ENCODE measurements at regions not wholly inside any gene's neighbourhood (a gene's known extent, or its start where the extent isn't known, plus 50 kb on each side); places are given as distances from the start of the nearest gene placed in this dataset.

DNA sequence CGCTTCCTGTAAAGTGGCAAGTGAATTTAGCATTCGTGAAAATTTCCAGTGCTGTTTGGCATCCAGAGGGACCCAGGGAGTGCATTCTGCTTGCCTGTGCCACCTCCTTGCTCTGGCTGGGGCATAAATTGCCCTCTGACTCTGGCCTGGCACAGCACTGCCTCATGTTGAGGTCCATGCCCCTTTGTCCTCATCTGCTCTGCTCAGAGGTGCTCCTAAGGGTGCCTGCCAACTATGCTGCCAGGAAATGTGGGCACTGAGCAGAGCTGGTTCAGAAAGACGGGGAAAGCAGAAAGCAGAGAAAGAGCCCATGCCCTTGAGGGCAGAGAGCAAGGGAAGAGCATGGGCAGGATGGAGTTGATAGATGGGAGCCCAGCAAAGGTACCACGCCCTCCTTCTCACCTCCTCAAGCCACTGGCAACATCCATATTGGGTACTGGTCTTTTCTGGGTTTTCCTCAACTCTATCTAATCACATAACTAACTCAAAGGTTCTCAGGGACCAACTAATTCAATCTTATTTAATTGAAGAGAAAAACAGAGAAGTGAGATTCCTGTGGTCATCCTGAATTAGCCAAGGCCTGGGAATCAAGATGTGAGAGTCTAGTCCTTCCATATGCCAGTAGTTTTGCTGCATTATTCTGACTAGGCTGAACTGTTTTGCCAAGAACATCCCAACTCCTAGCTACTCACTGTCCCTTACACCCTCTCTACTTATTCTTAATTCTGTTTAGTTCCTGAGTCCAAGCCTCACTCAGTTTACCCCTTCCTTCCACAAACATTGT lies 441.5 kb upstream of the TNP1 start:
- DNase-seq (ENCODE audit: low read depth) = no peak

GRCh38 chr2:217299590-217299989 lies 439.7 kb upstream of the TNP1 start:
- no peak for DNase-seq (ENCODE audit: low read depth)

DNA sequence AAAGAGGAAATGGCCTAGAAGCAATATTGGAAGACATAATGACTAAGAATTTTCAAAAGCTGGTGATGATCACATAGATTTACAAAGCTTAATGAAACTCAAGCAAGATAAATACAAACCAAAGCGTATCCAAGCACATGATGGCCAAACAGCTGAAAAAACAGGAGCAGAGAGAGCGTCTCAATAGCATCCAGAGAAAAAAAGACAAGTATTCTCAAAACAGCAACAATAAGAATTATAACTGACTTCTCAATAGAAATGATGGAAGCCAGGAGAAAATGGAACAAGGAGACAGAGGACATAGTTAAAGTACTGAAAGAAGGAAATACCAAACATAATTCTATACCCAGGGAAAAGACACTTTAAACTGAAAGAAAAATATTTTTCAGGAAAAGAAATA lies 437.2 kb upstream of the TNP1 start:
- DNase-seq (ENCODE audit: low read depth) = no peak

DNA sequence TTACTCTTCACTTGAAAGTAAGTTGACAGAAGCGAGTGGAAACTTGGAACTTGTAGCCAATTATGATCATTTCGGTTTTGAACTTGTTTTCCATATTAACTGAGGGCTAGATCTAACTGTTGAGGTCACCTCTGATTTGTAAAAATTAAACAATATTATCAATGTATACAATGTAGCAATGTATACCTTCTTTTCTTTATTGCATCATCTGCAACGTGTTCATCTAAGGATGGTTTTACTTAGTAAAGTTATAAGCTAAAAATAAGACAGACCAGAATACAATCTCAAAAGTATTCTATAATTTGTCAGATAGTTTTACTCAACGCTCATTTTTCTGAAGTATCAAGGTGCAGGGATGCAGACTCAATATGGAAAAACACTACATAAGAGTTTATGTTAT lies 435.0 kb upstream of the TNP1 start:
- no peak for DNase-seq (ENCODE audit: low read depth)

DNA sequence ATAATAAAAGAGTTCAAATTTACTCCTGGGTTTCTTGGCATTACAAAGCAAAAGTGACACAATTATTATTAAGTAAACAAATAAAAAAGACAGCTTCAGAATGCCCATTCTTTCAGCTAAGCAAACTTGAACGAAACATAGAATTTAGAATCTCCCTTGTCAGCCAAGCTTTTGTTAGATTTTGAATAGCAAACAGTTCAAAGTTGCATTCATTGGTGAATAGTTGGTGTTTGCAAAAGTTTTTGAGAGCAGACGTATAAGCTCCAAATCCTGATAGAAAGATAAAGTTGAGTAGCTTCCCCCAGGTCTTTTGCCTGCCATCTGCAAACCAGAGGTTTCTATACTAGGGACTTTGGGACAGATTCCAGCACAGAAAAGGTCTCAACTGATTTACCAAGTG lies 434.3 kb upstream of the TNP1 start:
- no peak for DNase-seq (ENCODE audit: low read depth)

GRCh38 chr2:217293607-217294006 lies 433.7 kb upstream of the TNP1 start:
- no peak for DNase-seq (ENCODE audit: low read depth)

GRCh38 chr2:217293046-217293445 lies 433.2 kb upstream of the TNP1 start:
- no peak for DNase-seq (ENCODE audit: low read depth)

- DNase-seq (ENCODE audit: low read depth) = peak; percentile 13
Measured at GRCh38 chr2:217291259-217291658, 431.4 kb upstream of the TNP1 start.

- no peak for DNase-seq (ENCODE audit: low read depth)
Measured at GRCh38 chr2:217290467-217290866, 430.6 kb upstream of the TNP1 start.

DNA sequence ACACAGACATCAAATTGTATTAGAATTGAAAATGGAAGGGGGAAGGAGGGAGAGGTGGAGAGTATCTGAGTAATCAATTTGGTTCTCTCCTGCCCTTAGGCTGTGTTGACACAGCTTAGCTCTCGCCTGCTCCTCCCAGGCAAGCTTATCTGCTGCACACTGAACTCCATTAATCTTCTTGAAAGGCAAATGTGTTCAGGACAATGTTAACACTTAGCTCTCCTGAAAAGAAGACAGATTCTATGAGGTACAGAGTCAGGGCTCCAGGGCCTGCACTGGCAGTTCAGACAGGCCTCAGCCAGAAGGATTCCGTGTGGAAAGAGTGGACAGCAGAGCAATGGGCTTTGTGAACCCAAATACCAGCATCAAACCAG lies 430.0 kb upstream of the TNP1 start:
- DNase-seq (ENCODE audit: low read depth) = peak; percentile 51

- DNase-seq (ENCODE audit: low read depth) = no peak
Measured at GRCh38 chr2:217289177-217289906, 429.5 kb upstream of the TNP1 start.

GRCh38 chr2:217288472-217289063 lies 428.7 kb upstream of the TNP1 start:
- no peak for DNase-seq (ENCODE audit: low read depth)

DNA sequence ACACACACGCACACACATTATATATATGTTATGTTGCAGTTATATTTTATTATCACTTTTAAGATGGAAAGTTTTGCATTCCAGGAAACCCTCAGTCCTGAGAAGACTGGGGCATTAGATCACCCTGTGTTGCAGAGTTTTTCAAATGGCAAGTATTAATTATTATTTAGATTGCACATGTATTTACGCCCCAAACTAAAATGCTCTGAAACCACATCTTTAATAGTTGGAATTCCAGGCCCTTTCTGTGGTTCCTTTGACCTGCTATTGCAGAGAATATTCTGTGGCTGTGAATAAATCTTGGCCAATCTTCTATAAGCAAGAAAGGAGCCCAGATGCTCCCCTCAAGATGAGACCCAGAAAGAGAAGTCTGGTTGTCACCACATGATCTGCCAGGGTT lies 427.0 kb upstream of the TNP1 start:
- DNase-seq (ENCODE audit: low read depth) = peak; percentile 29

DNA sequence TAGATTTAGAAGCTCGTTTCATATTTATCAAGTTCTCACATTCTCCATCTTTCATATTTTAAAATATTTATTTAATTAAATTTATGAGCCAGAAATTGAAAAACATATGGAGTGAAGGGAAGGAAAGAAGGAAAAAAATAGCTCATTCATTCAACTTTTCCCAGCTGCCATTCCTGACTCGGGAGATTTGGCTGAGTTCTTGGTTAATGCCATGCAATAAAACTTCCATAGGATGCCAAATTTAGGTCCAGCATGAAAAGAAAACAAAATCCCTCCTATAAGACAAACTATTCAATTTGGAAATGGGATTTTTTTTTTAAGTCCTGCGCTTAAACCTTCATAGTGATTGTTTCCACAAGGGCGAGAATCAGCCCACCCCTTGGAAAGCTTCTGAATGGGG lies 426.1 kb upstream of the TNP1 start:
- no peak for DNase-seq (ENCODE audit: low read depth)

DNA sequence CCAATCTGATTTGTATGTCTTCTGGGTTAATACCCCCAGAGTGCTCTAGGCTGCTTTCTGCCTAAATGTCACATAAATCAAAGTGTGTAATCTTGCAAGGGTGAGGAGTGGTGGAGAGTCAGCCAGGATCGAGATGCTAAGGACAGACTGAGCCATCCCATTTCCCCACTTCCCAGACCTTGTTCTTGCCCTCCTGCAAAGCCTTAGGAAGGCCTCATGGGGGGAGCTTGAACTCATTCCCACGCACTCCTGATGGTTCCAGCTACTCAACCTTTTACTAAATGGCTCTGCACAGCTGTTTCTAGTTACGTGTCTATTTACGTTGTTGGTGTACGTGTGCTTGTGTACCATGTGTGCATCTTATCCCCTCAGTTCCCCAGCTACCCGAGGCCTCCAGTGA lies 423.6 kb upstream of the TNP1 start:
- no peak for DNase-seq (ENCODE audit: low read depth)

DNA sequence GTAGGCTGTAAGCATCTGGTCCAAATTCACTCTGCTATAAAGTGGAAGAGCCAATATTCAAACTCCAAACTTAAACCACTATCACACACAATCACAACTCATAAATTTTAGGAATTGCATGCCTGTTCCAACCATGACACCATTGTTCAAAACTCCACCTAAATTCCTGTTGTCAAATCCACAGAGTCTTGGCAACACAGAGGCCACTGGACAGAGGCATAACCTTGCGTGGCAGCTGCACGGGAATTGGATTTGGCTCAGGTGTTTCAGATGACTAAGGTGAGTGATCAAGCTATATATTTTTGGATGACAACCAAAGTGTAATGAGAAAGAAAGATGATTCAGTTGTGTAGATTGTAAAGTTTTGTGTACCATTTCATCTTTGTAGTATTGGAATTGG lies 422.7 kb upstream of the TNP1 start:
- DNase-seq (ENCODE audit: low read depth) = no peak

DNA sequence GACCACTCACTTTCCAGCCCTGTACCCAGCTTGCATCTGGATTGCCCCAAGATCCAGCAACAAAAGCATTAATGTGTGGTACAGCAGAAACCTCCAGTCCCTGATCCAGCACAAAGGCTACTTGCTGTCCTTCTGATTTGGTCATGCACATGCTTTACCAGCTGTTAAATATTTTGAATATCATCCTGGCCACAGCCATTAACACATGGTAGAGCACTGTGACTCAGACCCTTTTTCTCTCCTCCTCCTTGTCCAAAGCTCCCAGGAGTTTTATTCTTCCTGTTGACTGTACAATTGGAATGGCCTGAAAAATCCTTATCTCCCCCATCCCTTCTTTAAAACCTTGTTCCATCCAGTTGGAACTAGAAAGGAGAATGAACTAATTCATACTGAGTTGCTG lies 419.7 kb upstream of the TNP1 start:
- DNase-seq (ENCODE audit: low read depth) = peak; percentile 92

- peak; percentile 21 for DNase-seq (ENCODE audit: low read depth)
Measured at GRCh38 chr2:217279140-217279539, 419.3 kb upstream of the TNP1 start.

DNA sequence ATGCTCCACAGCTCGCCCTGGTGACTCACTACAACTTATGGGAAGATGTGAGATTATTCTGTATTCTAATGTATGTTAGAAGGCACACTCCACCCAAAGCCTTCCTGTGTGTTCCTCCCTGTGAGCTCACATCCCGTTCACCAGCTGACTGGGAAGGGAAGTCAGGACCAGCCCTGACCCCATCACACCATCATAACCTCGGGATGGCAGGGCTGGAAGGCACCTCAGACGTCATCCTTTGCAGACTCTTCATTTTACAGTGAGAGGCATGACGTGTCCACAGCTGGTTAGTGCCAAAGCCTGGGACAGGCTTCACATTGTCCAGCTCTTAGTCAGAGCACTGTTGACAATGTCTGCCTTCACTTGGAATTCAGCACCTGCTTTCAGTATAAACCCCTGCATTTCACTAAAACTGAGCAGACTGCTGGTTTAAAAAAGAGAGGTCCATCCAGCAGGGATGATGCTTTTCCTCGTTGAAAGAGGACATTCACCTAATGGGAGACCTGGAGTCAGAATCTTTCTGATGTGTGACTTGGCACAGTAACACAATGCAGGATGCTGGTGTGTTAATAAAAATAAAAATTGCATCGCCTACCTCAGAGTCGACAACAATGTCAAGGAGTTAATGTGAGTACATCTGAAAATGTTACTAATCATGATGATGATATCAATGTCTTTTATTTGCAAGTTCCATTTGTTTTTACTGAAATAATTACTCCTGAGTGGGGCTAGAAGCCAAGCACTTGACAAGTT lies 418.0 kb upstream of the TNP1 start:
- DNase-seq (ENCODE audit: low read depth) = peak; percentile 98

DNA sequence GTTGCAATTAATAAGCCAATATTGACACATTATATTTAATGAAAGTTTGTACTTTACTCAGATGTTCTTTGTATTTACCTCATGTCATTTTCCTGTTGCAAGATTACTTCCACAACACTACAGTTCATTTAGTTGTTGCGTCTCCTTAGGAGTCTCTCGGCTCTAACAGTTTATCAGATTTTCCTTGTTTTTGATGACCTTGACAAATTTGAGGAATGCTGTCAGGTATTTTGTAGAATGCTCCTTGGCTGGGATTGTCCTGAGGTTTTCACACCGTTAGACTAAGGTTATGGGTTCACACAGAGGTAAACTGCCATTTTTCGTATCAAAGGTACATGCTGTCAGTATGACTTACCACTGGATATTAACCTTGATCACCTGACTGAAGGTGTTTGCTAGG lies 416.6 kb upstream of the TNP1 start:
- no peak for DNase-seq (ENCODE audit: low read depth)

DNA sequence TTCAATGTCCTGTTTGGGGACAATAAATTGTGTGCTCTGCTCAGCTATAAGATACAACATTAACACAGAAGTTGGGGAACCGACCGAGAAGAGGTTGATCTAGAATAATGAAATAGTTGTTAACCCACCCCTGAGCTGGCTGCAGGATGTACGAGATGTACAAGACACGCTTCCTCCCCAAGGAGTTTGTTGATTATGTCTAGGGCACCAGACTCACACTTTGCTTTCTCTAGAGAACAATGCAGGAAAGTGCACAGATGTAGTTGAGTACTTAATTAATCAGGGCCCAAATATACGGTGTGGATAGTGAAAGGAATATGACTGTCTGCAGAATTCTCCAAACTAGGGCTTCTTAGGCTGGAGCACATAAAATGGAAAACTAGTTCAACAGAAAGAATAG lies 415.2 kb upstream of the TNP1 start:
- no peak for DNase-seq (ENCODE audit: low read depth)

DNA sequence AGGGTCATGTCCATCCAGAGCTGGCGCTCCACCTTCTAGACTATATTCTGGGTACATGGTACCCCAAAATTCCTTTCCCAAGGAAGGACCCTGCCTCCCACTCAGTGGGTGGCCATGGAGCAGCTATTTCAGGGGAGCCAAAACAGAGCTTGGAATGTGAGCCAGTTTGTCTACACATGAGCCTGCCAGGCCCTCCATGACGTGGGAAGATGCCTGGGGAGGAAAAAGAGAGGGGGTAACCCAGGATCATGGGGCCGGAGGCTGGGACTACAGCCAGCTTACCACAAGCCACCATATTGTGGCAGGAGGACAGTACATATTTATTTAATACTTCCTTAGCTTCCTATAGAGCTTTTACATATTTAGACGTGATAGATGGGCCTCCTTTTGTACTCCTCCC lies 414.7 kb upstream of the TNP1 start:
- DNase-seq (ENCODE audit: low read depth) = no peak

DNA sequence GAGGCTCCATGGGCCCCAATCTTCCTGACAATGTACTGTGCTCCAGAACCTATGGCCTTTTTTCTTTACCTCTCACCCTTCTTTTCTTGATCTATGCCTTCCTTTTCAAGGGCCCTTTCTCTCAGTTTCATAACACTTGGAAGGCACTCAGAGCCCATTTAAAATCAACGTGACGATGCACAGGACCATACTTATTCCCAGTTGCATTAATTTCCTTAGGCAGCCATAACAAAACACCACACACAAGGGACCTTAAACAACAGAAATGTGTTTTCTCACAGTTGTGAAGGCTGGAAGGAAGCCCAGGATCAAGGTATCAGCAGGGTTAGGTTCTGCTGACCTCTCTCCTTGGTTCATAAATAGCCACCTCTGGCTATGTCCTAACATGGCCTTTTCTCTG lies 414.0 kb upstream of the TNP1 start:
- DNase-seq (ENCODE audit: low read depth) = no peak

Measured in ELR (cell line).